Ovary (tissue), 7 donors: ENCODE measurements at regions not wholly inside any gene's neighbourhood (a gene's known extent, or its start where the extent isn't known, plus 50 kb on each side); places are given as distances from the start of the nearest gene placed in this dataset.

Experiments
- DNase-seq, 5 donors: peaks; one replicate each; pipeline ENCODE4 v3.0.0-alpha.2; 2019 to 2020
- H3K27ac ChIP-seq, 2 donors: fragments of 200-600 bp; one replicate each; pipeline versions ENCODE4 v1.5.1 to v1.8.0; 2019 to 2022
- H3K27me3 ChIP-seq: fragments of 200-600 bp; one replicate; pipeline ENCODE4 v1.8.0; 2022
- H3K36me3 ChIP-seq: fragments of 200-600 bp; sonication (generic); one replicate; pipeline ENCODE4 v1.5.1; 2019
- H3K4me1 ChIP-seq: one replicate; pipeline ENCODE4 v1.8.1; 2013; ENCODE audit warnings: mild to moderate bottlenecking, moderate library complexity; ENCODE audit not compliant: insufficient read depth
- H3K4me3 ChIP-seq: fragments of 200-600 bp; sonication (generic); one replicate; pipeline ENCODE4 v1.5.1; 2017
- H3K9me3 ChIP-seq, 2 donors: fragments of 200-600 bp in 1 of 2; sonication (generic) in 1 of 2; one replicate each; pipeline versions ENCODE4 v1.5.1 to v1.8.1; 2013 to 2019; ENCODE audit warnings: mild to moderate bottlenecking in 1 of 2, moderate library complexity in 1 of 2
- EP300 ChIP-seq: sonication (generic); formaldehyde crosslinking; IDR thresholded peaks from one replicate; pipeline ENCODE4 v1.6.1; 2017; ENCODE audit warnings: antibody characterized with exemption
- POLR2A ChIP-seq: fragments of 450-650 bp; IDR thresholded peaks from one replicate; pipeline ENCODE4 v1.6.1; 2017; ENCODE audit warnings: antibody characterized with exemption, mild to moderate bottlenecking, moderate library complexity
- WGBS, 3 donors: extraction: QIAGEN DNeasy Blood & Tissue Kit in 1 of 3; methylation state at CpG; one replicate each; pipeline versions ENCODE4 v1.1.5 to v1.1.7; 2013 to 2017; 5-methylcytosine and 5-hydroxymethylcytosine counted together
- intact Hi-C, 4 donors: fragments of 100-400 bp; cut with DNase I; formaldehyde crosslinking; loops; one replicate each; pipeline versions ENCODE4 v1.11.0 to v1.15.1; 2022 to 2023
- TF ChIP-seq, protein P1 (sequence below), 3 donors: fragments of 450-650 bp in 2 of 3; fragments of 200-600 bp in 1 of 3; IDR thresholded peaks; one replicate each; pipeline versions ENCODE4 v1.5.1 to v1.8.0; 2016 to 2022; ENCODE audit warnings: antibody characterized with exemption in 3 of 3, mild to moderate bottlenecking in 1 of 3
- donor health status: DM: no; HTN: no; CAD: no; lungs with moderate emphysema.
- donor health status: DM: no; HTN: no; CAD: no.
- donor health status: Bipolar disorder and iron deficiency.
- donor health status: DM: no; HTN: no; CAD: no.
- donor health status: DM: yes; HTN: yes; CAD: no.

DNA sequence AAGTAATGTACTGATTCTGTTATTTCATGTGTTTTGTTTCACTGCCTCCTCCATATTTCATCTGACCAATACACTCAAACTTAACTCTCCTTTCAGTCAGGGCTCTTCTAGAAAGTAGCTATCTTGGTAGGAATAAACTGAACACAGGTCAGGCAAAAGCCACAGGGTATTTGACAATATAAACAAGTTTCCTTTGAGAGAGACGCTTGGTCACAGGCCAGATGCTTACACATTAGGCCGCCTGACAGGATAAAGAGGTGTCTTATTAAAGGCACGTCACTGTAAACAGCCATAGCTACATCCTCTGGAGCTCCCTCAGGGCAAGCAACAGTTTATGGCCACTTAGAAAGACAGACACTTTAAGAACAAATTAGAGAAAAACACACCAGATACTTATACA, 607.5 kb downstream of the SLC6A15 start:
- H3K27me3 ChIP-seq = no peaks in the 10 kb centered on the region
- no peak for DNase-seq
- WGBS, 3 donors = 61 to 80% (median 76%) methylated on average over 3 of the region's 3 CpGs
- no peaks in the 10 kb centered on the region for H3K4me1 ChIP-seq
- no peak overlapping the region for H3K27ac ChIP-seq
- H3K36me3 ChIP-seq = no peaks in the 10 kb centered on the region
- intact Hi-C loops = no loop called here
- TF ChIP-seq EP300 (no peak), POLR2A (no peak)
- TF ChIP-seq, protein P1, sequence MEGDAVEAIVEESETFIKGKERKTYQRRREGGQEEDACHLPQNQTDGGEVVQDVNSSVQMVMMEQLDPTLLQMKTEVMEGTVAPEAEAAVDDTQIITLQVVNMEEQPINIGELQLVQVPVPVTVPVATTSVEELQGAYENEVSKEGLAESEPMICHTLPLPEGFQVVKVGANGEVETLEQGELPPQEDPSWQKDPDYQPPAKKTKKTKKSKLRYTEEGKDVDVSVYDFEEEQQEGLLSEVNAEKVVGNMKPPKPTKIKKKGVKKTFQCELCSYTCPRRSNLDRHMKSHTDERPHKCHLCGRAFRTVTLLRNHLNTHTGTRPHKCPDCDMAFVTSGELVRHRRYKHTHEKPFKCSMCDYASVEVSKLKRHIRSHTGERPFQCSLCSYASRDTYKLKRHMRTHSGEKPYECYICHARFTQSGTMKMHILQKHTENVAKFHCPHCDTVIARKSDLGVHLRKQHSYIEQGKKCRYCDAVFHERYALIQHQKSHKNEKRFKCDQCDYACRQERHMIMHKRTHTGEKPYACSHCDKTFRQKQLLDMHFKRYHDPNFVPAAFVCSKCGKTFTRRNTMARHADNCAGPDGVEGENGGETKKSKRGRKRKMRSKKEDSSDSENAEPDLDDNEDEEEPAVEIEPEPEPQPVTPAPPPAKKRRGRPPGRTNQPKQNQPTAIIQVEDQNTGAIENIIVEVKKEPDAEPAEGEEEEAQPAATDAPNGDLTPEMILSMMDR (IDR thresholded peaks at IDR 0.05) = no peak
- H3K9me3 ChIP-seq = no peaks in the 10 kb centered on the region
- H3K4me3 ChIP-seq = no peak overlapping the region

DNA sequence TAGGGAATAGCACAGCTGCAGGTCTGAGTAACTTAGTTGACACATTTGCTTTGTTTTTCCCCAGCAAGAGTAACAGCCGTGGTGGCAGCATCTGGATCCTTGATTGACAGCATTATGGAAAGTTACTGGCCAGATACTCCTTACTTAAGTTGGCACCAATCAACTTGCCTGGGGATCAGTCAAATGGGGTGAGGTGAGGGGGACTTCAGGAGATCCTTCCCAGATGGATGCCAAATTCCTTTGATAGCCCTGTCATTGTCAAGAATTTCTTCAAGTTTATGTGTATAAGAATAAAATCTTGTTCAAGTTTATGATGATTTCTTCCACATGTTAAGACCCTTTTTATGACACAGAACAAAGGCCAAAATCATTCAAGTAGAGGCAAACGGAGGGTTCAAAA, 618.4 kb downstream of the SLC6A15 start:
- intact Hi-C loops = no loop called here
- Histone ChIP-seq H3K36me3 (no peaks in the 10 kb centered on the region), H3K4me1 (no peaks in the 10 kb centered on the region), H3K9me3 (no peaks in the 10 kb centered on the region), H3K27me3 (no peaks in the 10 kb centered on the region), H3K4me3 (no peak overlapping the region), H3K27ac (no peak overlapping the region)
- no peak for DNase-seq
- TF ChIP-seq POLR2A (no peak), EP300 (no peak)
- TF ChIP-seq, protein P1 (IDR thresholded peaks at IDR 0.05) = no peak
- 53 to 61% (median 56%) methylated on average over 2 of the region's 2 CpGs for WGBS, 3 donors

DNA sequence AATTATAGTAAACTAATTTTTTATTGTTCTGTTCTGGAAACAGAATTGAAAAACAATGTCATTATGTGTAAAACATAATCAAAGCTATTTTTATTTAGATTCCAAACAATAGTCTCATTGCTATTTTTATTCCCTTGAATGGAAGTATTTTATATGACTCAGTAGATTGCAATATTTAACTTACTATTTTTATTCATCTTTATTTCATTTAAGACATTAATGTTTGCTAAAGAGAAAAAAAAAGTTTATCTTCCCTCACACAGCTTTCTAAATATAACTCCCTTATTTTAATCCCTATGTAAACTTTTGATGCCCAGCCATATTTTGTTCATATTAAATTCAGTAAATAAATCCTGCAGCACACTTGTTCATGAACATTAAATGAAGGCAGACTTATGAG, 622.4 kb downstream of the SLC6A15 start:
- Histone ChIP-seq H3K4me1 (no peaks in the 10 kb centered on the region), H3K36me3 (no peaks in the 10 kb centered on the region), H3K27ac (no peak overlapping the region), H3K9me3 (no peaks in the 10 kb centered on the region), H3K27me3 (no peaks in the 10 kb centered on the region), H3K4me3 (no peak overlapping the region)
- no peak for TF ChIP-seq POLR2A
- TF ChIP-seq EP300 = no peak
- TF ChIP-seq, protein P1 (IDR thresholded peaks at IDR 0.05) = no peak
- DNase-seq = no peak
- intact Hi-C loops = no loop called here

DNA sequence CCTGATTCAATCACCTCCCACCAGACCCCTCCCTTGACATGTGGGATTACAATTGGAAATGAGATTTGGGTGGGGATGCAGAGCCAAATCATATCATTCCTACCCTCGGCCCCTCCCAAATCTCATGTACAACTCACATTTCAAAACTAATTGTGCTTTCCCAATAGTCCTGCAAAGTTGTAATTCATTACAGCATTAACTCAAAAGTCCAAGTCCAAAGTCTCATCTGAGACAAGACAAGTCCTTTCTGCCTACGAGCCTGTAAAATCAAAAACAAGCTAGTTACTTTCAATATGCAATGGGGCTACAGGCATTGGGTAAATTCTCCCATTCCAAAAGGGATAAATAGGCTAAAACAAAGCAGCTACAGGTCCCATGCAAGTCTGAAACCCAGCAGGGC, 634.6 kb downstream of the SLC6A15 start:
- intact Hi-C loops = no loop called here

More for the DNA sequence above, 634.6 kb downstream of the SLC6A15 start:
- no peaks in the 10 kb centered on the region for H3K27me3 ChIP-seq
- WGBS, 3 donors = 76 to 80% (median 77%) methylated on average over 2 of the region's 2 CpGs
- no peaks in the 10 kb centered on the region for H3K4me1 ChIP-seq
- H3K9me3 ChIP-seq = no peaks in the 10 kb centered on the region
- DNase-seq = no peak
- H3K36me3 ChIP-seq = no peaks in the 10 kb centered on the region
- TF ChIP-seq EP300 (no peak), POLR2A (no peak)
- TF ChIP-seq, protein P1 (IDR thresholded peaks at IDR 0.05) = no peak
- H3K27ac ChIP-seq = no peak overlapping the region
- no peak overlapping the region for H3K4me3 ChIP-seq
